Naive B cell (primary cell): ENCODE measurements at regions not wholly inside any gene's neighbourhood (a gene's known extent, or its start where the extent isn't known, plus 50 kb on each side); places are given as distances from the start of the nearest gene placed in this dataset.
"Not testable (repeated sequence)": the region's sequence is repeated elsewhere in the genome, so short reads cannot be mapped to it uniquely, and the experiment has no call there.

Source experiments
- ATAC-seq, 2 donors: fragments of 150-1000 bp; cut with Tn5 transposase; 2 replicates each; pipeline ENCODE4 v1.10.0; 2021; ENCODE audit warnings: low read depth in 2 of 2, mild to moderate bottlenecking in 2 of 2, moderate library complexity in 2 of 2
- DNase-seq: peaks from one replicate; pipeline ENCODE4 v3.0.0; 2022
- H3K27ac Mint-ChIP-seq, 6 donors: one replicate each; pipeline ENCODE4 v1.8.0; 2020 to 2022; ENCODE audit warnings: mild to moderate bottlenecking in 6 of 6, mixed read lengths in 6 of 6, moderate library complexity in 5 of 6, inconsistent platforms in 2 of 6
- H3K27me3 Mint-ChIP-seq, 3 donors: one replicate each; pipeline ENCODE4 v1.8.0; 2021 to 2022; ENCODE audit warnings: mixed read lengths in 3 of 3, mild to moderate bottlenecking in 1 of 3
- H3K36me3 Mint-ChIP-seq, 2 donors: one replicate each; pipeline ENCODE4 v1.8.0; 2020 to 2022; ENCODE audit warnings: mixed read lengths in 2 of 2, inconsistent platforms in 1 of 2, mild to moderate bottlenecking in 1 of 2
- H3K4me1 Mint-ChIP-seq, 3 donors: one replicate each; pipeline ENCODE4 v1.8.0; 2020 to 2022; ENCODE audit warnings: mixed read lengths in 3 of 3, inconsistent platforms in 1 of 3, mild to moderate bottlenecking in 1 of 3, moderate library complexity in 1 of 3
- H3K4me3 Mint-ChIP-seq, 8 donors: one replicate each; pipeline ENCODE4 v1.8.0; 2020 to 2022; ENCODE audit warnings: mild to moderate bottlenecking in 8 of 8, mixed read lengths in 8 of 8, moderate library complexity in 8 of 8, inconsistent platforms in 2 of 8
- H3K9me3 Mint-ChIP-seq, 7 donors: one replicate each; pipeline ENCODE4 v1.8.0; 2020 to 2022; ENCODE audit warnings: mixed read lengths in 7 of 7, mild to moderate bottlenecking in 5 of 7, inconsistent platforms in 2 of 7, moderate library complexity in 1 of 7

DNA sequence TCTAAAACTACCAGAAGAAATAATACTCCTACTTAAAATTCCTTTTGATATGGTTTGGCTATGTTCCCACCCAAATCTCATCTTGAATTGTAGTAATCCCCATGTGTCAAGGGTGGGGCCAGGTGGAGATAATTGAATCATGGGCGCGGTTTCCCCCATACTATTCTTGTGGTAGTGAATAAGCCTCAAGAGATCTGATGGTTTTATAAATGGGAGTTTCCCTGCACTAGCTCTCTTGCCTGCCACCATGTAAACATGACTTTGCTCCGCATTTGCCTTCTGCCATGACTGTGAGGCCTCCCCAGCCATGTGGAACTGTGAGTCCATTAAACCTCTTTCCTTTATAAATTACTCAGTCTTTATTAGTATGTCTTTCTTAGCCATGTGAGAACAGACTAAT lies 390.5 kb downstream of the CHSY3 start:
- H3K4me1 Mint-ChIP-seq, ATAC-seq, H3K27ac Mint-ChIP-seq, H3K4me3 Mint-ChIP-seq, H3K9me3 Mint-ChIP-seq, DNase-seq, H3K36me3 Mint-ChIP-seq, H3K27me3 Mint-ChIP-seq: not testable (repeated sequence)

DNA sequence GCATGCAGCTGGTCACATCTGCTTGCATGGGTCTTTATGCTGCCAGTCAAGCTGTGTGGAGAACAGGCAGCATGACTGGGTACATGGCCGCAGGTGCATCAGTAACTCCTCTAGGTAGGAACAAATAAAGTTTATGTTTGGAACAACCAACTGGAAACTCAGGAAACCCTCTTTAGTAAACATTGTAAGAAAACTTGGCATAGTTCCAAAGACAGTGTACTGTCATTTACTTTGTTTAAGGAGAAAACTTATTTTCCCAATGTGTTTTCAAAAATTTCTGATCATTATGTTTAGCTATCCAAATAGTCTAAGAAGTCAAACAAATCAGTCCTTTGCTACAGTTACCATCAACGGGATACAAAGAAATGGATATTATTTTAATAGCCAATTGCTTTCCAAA lies 386.0 kb downstream of the CHSY3 start:
- Mint-ChIP-seq H3K4me3 (no peak overlapping the region), H3K36me3 (no peaks in the 10 kb centered on the region), H3K4me1 (no peaks in the 10 kb centered on the region), H3K9me3 (peaks cover 0 to 4% (median 0%) of the 10 kb centered on the region in 7 donors), H3K27ac (no peak overlapping the region), H3K27me3 (peaks cover 0 to 7% (median 0%) of the 10 kb centered on the region in 3 donors)
- no peak for DNase-seq
- ATAC-seq: no peak

DNA sequence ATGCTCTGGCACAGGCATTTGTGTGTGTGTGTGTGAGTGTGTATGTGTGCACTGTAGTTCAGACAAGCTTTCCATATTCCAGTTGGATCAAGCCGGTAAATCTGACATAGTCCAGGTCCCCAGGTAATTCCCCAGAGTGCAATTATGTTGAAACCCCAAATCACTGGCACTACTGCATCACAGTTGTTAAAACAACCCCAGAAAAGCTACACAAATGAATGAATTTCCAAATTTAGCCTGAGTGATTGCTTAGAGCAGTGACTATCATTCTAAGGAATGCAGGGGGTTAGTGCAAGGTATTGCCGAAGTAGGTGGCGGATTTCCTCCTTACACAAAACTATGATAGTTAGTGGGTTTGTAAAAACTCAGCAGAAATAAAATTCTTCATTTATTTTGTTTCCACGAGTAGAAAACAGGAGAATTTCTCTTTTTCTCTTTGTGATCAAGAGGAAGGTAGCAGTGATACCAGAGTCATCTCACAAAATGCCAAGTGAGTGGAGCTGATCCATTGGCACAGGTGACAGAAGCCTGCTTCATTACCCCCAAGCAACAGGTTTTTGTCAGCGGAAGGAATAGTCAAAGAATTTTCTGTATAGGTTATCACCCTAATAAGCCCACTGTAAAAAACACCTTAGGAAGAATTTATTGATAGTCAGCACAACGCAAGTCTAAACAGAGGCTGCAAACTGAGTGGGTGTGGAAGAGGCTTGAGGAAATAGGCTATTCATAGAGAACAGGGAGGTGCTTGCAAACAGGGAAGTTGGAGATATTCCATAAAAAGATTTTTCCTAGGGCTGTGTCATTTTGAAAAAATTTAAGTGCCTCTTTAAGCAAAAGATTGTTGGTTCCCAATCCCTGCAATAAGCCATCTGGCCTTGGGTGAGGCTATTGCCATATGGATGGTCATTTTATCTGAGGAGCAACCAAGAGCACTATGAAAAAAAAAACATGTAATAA lies 385.1 kb downstream of the CHSY3 start:
- Mint-ChIP-seq H3K4me3 (no peak overlapping the region), H3K4me1 (no peaks in the 10 kb centered on the region), H3K27ac (no peak overlapping the region), H3K9me3 (peaks cover 0 to 2% (median 0%) of the 10 kb centered on the region in 7 donors), H3K36me3 (no peaks in the 10 kb centered on the region), H3K27me3 (peaks cover 0 to 7% (median 0%) of the 10 kb centered on the region in 3 donors)
- ATAC-seq (no peak), DNase-seq (no peak)

DNA sequence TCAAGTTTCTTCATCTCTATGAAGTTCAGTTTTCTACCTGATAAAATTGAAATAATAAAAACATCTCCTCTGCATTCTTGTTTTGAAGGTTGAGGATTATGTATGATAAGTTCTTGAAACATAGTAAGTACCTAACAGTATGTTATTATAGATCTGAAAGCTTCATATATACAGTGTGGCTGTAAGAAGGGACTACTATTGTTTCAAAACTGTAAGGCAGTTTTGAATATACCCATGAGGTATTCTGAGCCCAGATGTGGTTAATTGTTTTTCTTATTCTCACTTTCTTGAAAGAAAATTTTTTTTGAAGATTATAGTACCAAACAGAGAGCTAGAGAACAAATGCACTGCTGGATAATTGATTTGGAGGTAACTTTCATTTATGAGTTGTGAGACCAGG lies 383.2 kb downstream of the CHSY3 start:
- DNase-seq (no peak), ATAC-seq (no peak)
- H3K9me3 Mint-ChIP-seq: peaks cover 0 to 2% (median 0%) of the 10 kb centered on the region in 7 donors
- no peaks in the 10 kb centered on the region for H3K4me1 Mint-ChIP-seq
- H3K4me3 Mint-ChIP-seq: no peak overlapping the region
- no peak overlapping the region for H3K27ac Mint-ChIP-seq
- peaks cover 0 to 7% (median 0%) of the 10 kb centered on the region in 3 donors for H3K27me3 Mint-ChIP-seq
- H3K36me3 Mint-ChIP-seq: no peaks in the 10 kb centered on the region

DNA sequence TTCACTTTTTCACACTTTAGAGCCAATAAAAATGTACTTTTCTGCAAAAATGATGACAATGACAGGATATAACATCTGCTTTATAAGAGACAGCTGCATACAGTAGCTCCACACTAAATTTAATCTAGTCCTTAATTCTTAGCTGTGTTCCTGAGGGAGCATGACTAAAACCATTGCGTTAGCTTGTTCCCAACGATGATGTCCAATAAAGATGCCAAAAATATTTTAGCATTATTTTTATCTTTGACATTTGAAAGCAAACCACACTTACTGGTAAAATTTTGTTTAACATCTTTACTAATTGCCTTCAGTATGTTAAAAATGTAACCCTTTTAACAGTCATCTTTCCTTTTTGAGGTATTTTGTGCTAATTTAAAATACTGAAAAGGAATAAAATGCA lies 382.7 kb downstream of the CHSY3 start:
- Mint-ChIP-seq H3K27me3 (peaks cover 0 to 7% (median 0%) of the 10 kb centered on the region in 3 donors), H3K36me3 (no peaks in the 10 kb centered on the region), H3K4me1 (no peaks in the 10 kb centered on the region), H3K27ac (no peak overlapping the region), H3K9me3 (peaks cover 0 to 2% (median 0%) of the 10 kb centered on the region in 7 donors), H3K4me3 (no peak overlapping the region)
- ATAC-seq: no peak
- DNase-seq: no peak

- ATAC-seq (no peak), DNase-seq (no peak)
- H3K27me3 Mint-ChIP-seq: peaks cover 0 to 7% (median 0%) of the 10 kb centered on the region in 3 donors
- no peak overlapping the region for H3K4me3 Mint-ChIP-seq
- H3K9me3 Mint-ChIP-seq: no peaks in the 10 kb centered on the region
- no peaks in the 10 kb centered on the region for H3K36me3 Mint-ChIP-seq
- H3K4me1 Mint-ChIP-seq: no peaks in the 10 kb centered on the region
- H3K27ac Mint-ChIP-seq: no peak overlapping the region
Measured at GRCh38 chr5:130282049-130282448, 377.8 kb downstream of the CHSY3 start.

- Mint-ChIP-seq H3K36me3 (no peaks in the 10 kb centered on the region), H3K4me1 (no peaks in the 10 kb centered on the region), H3K27me3 (peaks cover 0 to 3% (median under 1%) of the 10 kb centered on the region in 3 donors), H3K9me3 (no peaks in the 10 kb centered on the region), H3K4me3 (no peak overlapping the region), H3K27ac (no peak overlapping the region)
- no peak for ATAC-seq
- no peak for DNase-seq
Measured at GRCh38 chr5:130280528-130281217, 376.4 kb downstream of the CHSY3 start.

DNA sequence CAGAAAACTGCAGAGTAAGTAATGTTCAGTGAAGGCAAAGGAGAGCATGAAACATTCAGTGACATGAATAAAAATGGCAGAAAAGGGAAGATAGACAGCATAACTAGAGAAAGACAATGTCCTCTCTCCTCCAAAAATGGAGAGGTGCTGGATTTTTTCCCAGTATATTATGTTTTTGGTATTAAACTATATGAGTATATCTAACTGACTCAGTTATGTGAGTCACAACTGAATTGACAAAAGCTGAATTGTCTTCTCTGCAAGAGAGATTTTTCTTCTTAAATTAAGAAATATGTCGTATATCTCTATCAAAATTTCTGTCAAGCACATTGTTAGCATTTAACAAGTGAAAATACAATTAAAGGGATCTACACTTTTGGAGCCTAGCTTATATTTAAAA lies 375.1 kb downstream of the CHSY3 start:
- ATAC-seq (no peak), DNase-seq (no peak)
- H3K27ac Mint-ChIP-seq: no peak overlapping the region
- no peaks in the 10 kb centered on the region for H3K36me3 Mint-ChIP-seq
- peaks cover 0 to 3% (median 0%) of the 10 kb centered on the region in 3 donors for H3K27me3 Mint-ChIP-seq
- H3K4me3 Mint-ChIP-seq: no peak overlapping the region
- no peaks in the 10 kb centered on the region for H3K9me3 Mint-ChIP-seq
- no peaks in the 10 kb centered on the region for H3K4me1 Mint-ChIP-seq

GRCh38 chr5:130278136-130278535 lies 373.9 kb downstream of the CHSY3 start:
- Mint-ChIP-seq H3K4me1 (no peaks in the 10 kb centered on the region), H3K27ac (peak overlapping the region in 1 of 6 donors; percentile 10), H3K4me3 (no peak overlapping the region), H3K36me3 (no peaks in the 10 kb centered on the region), H3K27me3 (peaks cover 0 to 3% (median 0%) of the 10 kb centered on the region in 3 donors), H3K9me3 (no peaks in the 10 kb centered on the region)
- DNase-seq: no peak
- no peak for ATAC-seq

DNA sequence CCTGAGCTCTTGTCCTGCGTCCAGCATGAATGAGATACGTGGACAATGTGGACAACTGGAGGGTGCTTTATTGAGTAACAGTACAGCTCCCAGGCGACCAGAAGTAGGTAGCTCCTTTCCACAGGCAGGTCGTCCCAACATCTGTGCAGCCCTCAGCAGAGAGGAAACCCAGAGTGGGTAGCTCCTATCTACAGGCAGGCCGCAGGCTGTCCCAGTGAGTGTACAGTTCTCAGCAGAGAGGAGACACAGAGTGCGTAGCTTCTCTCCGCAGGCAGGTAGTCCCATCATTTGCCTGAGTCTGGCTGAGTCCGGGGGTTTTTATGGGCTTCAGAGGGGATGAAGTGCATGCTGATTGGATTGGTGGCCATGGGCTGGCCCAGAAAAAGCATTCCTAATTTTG lies 373.3 kb downstream of the CHSY3 start:
- Mint-ChIP-seq H3K36me3 (no peaks in the 10 kb centered on the region), H3K27me3 (peaks cover 0 to 3% (median 0%) of the 10 kb centered on the region in 3 donors), H3K9me3 (no peaks in the 10 kb centered on the region), H3K4me3 (no peak overlapping the region), H3K4me1 (no peaks in the 10 kb centered on the region), H3K27ac (no peak overlapping the region)
- DNase-seq (no peak), ATAC-seq (no peak)

GRCh38 chr5:130277002-130277401 lies 372.7 kb downstream of the CHSY3 start:
- Mint-ChIP-seq H3K4me1 (no peaks in the 10 kb centered on the region), H3K27ac (no peak overlapping the region), H3K9me3 (no peaks in the 10 kb centered on the region), H3K4me3 (no peak overlapping the region), H3K27me3 (peaks cover 0 to 3% (median 0%) of the 10 kb centered on the region in 3 donors), H3K36me3 (no peaks in the 10 kb centered on the region)
- no peak for ATAC-seq
- DNase-seq: no peak

GRCh38 chr5:130272837-130273236 lies 368.6 kb downstream of the CHSY3 start:
- no peaks in the 10 kb centered on the region for H3K36me3 Mint-ChIP-seq
- DNase-seq (no peak), ATAC-seq (no peak)
- H3K27ac Mint-ChIP-seq: no peak overlapping the region
- no peak overlapping the region for H3K4me3 Mint-ChIP-seq
- H3K4me1 Mint-ChIP-seq: no peaks in the 10 kb centered on the region
- peaks cover 0 to 2% (median 0%) of the 10 kb centered on the region in 7 donors for H3K9me3 Mint-ChIP-seq
- H3K27me3 Mint-ChIP-seq: peaks cover 0 to 3% (median 0%) of the 10 kb centered on the region in 3 donors

DNA sequence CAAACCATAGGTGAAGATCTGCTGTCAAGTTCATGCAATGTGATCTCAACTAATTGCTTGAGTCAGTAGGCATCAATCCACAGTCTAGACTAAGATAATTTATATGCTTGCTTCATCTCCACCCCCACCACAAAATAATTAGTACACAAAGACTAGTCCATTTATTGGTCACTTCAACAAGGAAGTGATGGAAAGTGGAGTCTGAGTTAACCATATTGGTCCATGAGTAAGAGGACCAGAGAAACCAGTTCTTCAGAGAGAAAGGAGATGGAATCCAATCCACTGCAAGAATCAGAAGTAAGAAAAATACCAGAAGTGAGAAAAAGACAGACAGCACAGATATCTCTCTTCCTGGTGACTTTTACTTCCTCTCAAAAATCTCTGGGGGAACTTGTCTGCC lies 366.5 kb downstream of the CHSY3 start:
- no peak overlapping the region for H3K4me3 Mint-ChIP-seq
- no peaks in the 10 kb centered on the region for H3K36me3 Mint-ChIP-seq
- no peak for ATAC-seq
- H3K4me1 Mint-ChIP-seq: no peaks in the 10 kb centered on the region
- H3K27ac Mint-ChIP-seq: no peak overlapping the region
- H3K9me3 Mint-ChIP-seq: peaks cover 0 to 4% (median 0%) of the 10 kb centered on the region in 7 donors
- no peak for DNase-seq
- H3K27me3 Mint-ChIP-seq: no peaks in the 10 kb centered on the region

DNA sequence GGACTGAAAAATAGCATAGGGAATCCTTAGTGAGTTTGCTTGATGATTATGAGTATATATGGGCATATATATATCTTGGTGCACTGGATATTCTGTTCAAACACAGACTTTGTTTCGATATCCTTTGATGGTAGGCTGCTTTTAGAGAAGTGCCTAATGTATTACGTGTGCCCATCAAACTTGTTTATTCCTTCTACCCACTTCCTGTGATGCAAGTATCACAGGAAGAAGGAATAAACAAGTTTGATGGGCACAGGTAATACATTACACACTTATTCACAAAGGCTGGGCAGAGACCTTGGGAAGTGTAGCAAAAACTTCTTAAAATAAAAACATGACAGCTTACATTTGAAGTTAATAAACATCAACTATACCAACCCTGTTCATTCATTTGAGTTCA lies 364.2 kb downstream of the CHSY3 start:
- H3K4me1 Mint-ChIP-seq: no peaks in the 10 kb centered on the region
- H3K9me3 Mint-ChIP-seq: peaks cover 0 to 4% (median 0%) of the 10 kb centered on the region in 7 donors
- no peaks in the 10 kb centered on the region for H3K27me3 Mint-ChIP-seq
- no peak overlapping the region for H3K27ac Mint-ChIP-seq
- H3K36me3 Mint-ChIP-seq: no peaks in the 10 kb centered on the region
- ATAC-seq (no peak), DNase-seq (no peak)
- H3K4me3 Mint-ChIP-seq: no peak overlapping the region
